ENCODE measurements at regions not wholly inside any gene's neighbourhood (a gene's known extent, or its start where the extent isn't known, plus 50 kb on each side); places are given as distances from the start of the nearest gene placed in this dataset.

GRCh38 chr3:76733073-76733759, 306.7 kb upstream of the ROBO2 start:
- H3K9me3 ChIP-seq: no peaks in the 10 kb centered on the region
- no peaks in the 10 kb centered on the region for H3K4me1 ChIP-seq (ENCODE audit: control insufficient read depth in 1 of 2, low read depth in 2 of 2)
- no peak for TF ChIP-seq CTCF (IDR thresholded peaks at IDR 0.05)
- ATAC-seq (ENCODE audit: insufficient number of reproducible peaks, low FRiP score, low read depth): no peak
- H3K27ac ChIP-seq: no peak overlapping the region
- DNase-seq (ENCODE audit: low spot score): no peak
- no peaks in the 10 kb centered on the region for H3K36me3 ChIP-seq
- H3K27me3 ChIP-seq (replicated peaks; ENCODE audit: insufficient read depth): no peaks in the 10 kb centered on the region
- no peak overlapping the region for H3K4me3 ChIP-seq

- Histone ChIP-seq H3K4me3 (no peak overlapping the region), H3K27ac (no peak overlapping the region), H3K4me1 (ENCODE audit: control insufficient read depth in 1 of 2, low read depth in 2 of 2) (no peaks in the 10 kb centered on the region), H3K36me3 (no peaks in the 10 kb centered on the region), H3K27me3 (replicated peaks; ENCODE audit: insufficient read depth) (no peaks in the 10 kb centered on the region), H3K9me3 (no peaks in the 10 kb centered on the region)
- ATAC-seq (ENCODE audit: insufficient number of reproducible peaks, low FRiP score, low read depth): no peak
- no peak for TF ChIP-seq CTCF (IDR thresholded peaks at IDR 0.05)
- DNase-seq (ENCODE audit: low spot score): no peak
Observed at GRCh38 chr3:76735152-76735551, 304.7 kb upstream of the ROBO2 start.

DNA sequence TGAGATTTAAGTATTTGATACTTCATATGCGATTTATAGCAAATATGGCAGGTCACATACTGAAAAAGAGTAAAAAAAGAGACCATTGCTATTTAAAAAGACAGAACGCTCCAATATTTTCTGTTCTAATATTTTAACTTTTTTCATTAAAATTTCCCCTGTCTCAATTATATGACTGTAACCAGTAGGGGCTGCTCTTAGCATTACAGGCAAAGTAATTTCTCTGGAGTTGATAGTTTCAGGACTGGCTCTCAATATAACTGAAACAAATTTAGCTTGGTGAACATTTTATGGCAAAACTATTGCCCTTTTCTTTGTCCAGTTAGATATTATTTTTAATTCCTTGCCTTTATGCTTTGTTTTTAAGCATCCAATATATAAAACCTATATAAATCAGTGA, 286.3 kb upstream of the ROBO2 start:
- Histone ChIP-seq H3K4me1 (ENCODE audit: control insufficient read depth in 1 of 2, low read depth in 2 of 2) (no peaks in the 10 kb centered on the region), H3K27me3 (replicated peaks; ENCODE audit: insufficient read depth) (no peaks in the 10 kb centered on the region), H3K4me3 (no peak overlapping the region), H3K9me3 (no peaks in the 10 kb centered on the region), H3K27ac (no peak overlapping the region), H3K36me3 (no peaks in the 10 kb centered on the region)
- no peak for DNase-seq (ENCODE audit: low spot score)
- ATAC-seq (ENCODE audit: insufficient number of reproducible peaks, low FRiP score, low read depth): no peak
- TF ChIP-seq CTCF (IDR thresholded peaks at IDR 0.05): no peak

GRCh38 chr3:76754247-76754646, 285.7 kb upstream of the ROBO2 start:
- Histone ChIP-seq H3K4me1 (ENCODE audit: control insufficient read depth in 1 of 2, low read depth in 2 of 2) (no peaks in the 10 kb centered on the region), H3K27ac (no peak overlapping the region), H3K27me3 (replicated peaks; ENCODE audit: insufficient read depth) (no peaks in the 10 kb centered on the region), H3K4me3 (no peak overlapping the region), H3K36me3 (no peaks in the 10 kb centered on the region), H3K9me3 (no peaks in the 10 kb centered on the region)
- DNase-seq (ENCODE audit: low spot score): no peak
- ATAC-seq (ENCODE audit: insufficient number of reproducible peaks, low FRiP score, low read depth): no peak
- TF ChIP-seq CTCF (IDR thresholded peaks at IDR 0.05): no peak

DNA sequence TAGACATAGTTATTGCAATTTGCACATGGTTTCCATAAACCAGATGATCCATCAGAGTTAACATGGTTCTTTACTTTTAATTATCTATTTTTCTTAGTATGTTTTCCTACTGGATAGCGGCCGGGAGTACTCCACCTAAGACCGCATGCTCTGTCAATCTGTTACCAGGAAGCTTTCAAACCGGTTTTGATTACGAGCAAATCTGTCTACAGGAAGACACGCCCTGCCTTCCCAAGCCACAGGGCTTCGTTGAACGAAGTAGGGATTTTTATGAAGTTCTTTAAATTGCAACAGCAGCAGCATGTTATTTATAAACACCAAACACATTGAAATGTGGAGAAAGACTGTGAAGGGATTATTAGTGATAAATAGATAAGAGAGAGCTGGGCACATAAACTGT, 283.3 kb upstream of the ROBO2 start:
- Histone ChIP-seq H3K4me1 (ENCODE audit: control insufficient read depth in 1 of 2, low read depth in 2 of 2) (no peaks in the 10 kb centered on the region), H3K4me3 (no peak overlapping the region), H3K36me3 (no peaks in the 10 kb centered on the region), H3K27ac (no peak overlapping the region), H3K27me3 (replicated peaks; ENCODE audit: insufficient read depth) (no peaks in the 10 kb centered on the region), H3K9me3 (no peaks in the 10 kb centered on the region)
- no peak for ATAC-seq (ENCODE audit: insufficient number of reproducible peaks, low FRiP score, low read depth)
- no peak for DNase-seq (ENCODE audit: low spot score)
- TF ChIP-seq CTCF (IDR thresholded peaks at IDR 0.05): no peak

Data from thoracic aorta (tissue), 2 donors.